GM12874 (cell line): ENCODE measurements at regions not wholly inside any gene's neighbourhood (a gene's known extent, or its start where the extent isn't known, plus 50 kb on each side); places are given as distances from the start of the nearest gene placed in this dataset.
A peak's percentile ranks its signal among the peaks of the same experiment; 100 is the strongest.

Source experiments
- CTCF ChIP-seq: IDR thresholded peaks from 2 replicates; pipeline ENCODE4 v1.5.1; 2011; ENCODE audit warnings: low read depth, mild to moderate bottlenecking, control low read depth, low read length, moderate library complexity; ENCODE audit not compliant: insufficient read depth

- TF ChIP-seq CTCF = no peak
These were observed 295.1 kb downstream of the GRIN2B start for GRCh38 chr12:13686260-13686659.

GRCh38 chr12:13680916-13681315 is 300.5 kb downstream of the GRIN2B start:
- TF ChIP-seq CTCF = no peak

GRCh38 chr12:13676880-13677279 is 304.5 kb downstream of the GRIN2B start:
- no peak for TF ChIP-seq CTCF

- no peak for TF ChIP-seq CTCF
These were observed 311.0 kb downstream of the GRIN2B start for GRCh38 chr12:13670285-13670866.

- no peak for TF ChIP-seq CTCF
These were observed 312.5 kb downstream of the GRIN2B start for GRCh38 chr12:13668880-13669279.

GRCh38 chr12:13666806-13667205 is 314.6 kb downstream of the GRIN2B start:
- TF ChIP-seq CTCF = no peak

- peak; percentile 87 for TF ChIP-seq CTCF
These were observed 320.2 kb downstream of the GRIN2B start for GRCh38 chr12:13661005-13661887.
